Neuronal stem cell (in vitro differentiated cells): ENCODE measurements at regions not wholly inside any gene's neighbourhood (a gene's known extent, or its start where the extent isn't known, plus 50 kb on each side); places are given as distances from the start of the nearest gene placed in this dataset.

Experiments
- DNase-seq: peaks from one replicate; pipeline ENCODE4 v3.0.0-alpha.2; 2013; ENCODE audit warnings: low spot score
- H2AFZ ChIP-seq: one replicate; pipeline ENCODE4 v1.6.1; 2013; ENCODE audit warnings: mild to moderate bottlenecking, low read length, inconsistent platforms
- H2AK5ac ChIP-seq: 2 replicates; pipeline ENCODE4 v1.6.1; 2013; ENCODE audit warnings: low read depth, mild to moderate bottlenecking, inconsistent platforms, low read length, moderate library complexity, mixed read lengths
- H2BK120ac ChIP-seq: 2 replicates; pipeline ENCODE4 v1.6.1; 2013; ENCODE audit warnings: low read depth, mild to moderate bottlenecking, inconsistent platforms, low read length, moderate library complexity, mixed read lengths
- H2BK12ac ChIP-seq: one replicate; pipeline ENCODE4 v1.6.1; 2013; ENCODE audit warnings: low read length, inconsistent platforms
- H2BK15ac ChIP-seq: 2 replicates; pipeline ENCODE4 v1.6.1; 2013; ENCODE audit warnings: mild to moderate bottlenecking, low read length, inconsistent platforms, mixed read lengths
- H2BK5ac ChIP-seq: one replicate; pipeline ENCODE4 v1.6.1; 2013; ENCODE audit warnings: inconsistent platforms, mild to moderate bottlenecking, low read length, moderate library complexity
- H3K14ac ChIP-seq: one replicate; pipeline ENCODE4 v1.6.1; 2013; ENCODE audit warnings: low read length, inconsistent platforms
- H3K18ac ChIP-seq: 2 replicates; pipeline ENCODE4 v1.6.1; 2013; ENCODE audit warnings: low read length, inconsistent platforms
- H3K23ac ChIP-seq: 2 replicates; pipeline ENCODE4 v1.6.1; 2013; ENCODE audit warnings: low read depth, mild to moderate bottlenecking, mixed read lengths, low read length, inconsistent platforms; ENCODE audit not compliant: poor library complexity
- H3K27ac ChIP-seq: replicated peaks from 3 replicates; pipeline ENCODE4 v1.5.1; 2013; ENCODE audit warnings: low read length, inconsistent platforms
- H3K27me3 ChIP-seq, 3 experiments: 2 replicates each; pipeline ENCODE4 v1.6.1; 2013; ENCODE audit warnings: low read length in 3 of 3, mild to moderate bottlenecking in 2 of 3, inconsistent platforms in 1 of 3, low read depth in 1 of 3, mixed read lengths in 1 of 3, moderate library complexity in 1 of 3; ENCODE audit not compliant: control insufficient read depth in 3 of 3, insufficient read depth in 3 of 3
- H3K36me3 ChIP-seq, 2 donors: replicated peaks in 1 of 2; 2 replicates each; pipeline ENCODE4 v1.6.1; 2013; ENCODE audit warnings: low read length in 2 of 2; ENCODE audit not compliant: control insufficient read depth in 2 of 2, insufficient read depth in 2 of 2
- H3K4ac ChIP-seq: 2 replicates; pipeline ENCODE4 v1.6.1; 2013; ENCODE audit warnings: inconsistent platforms, mild to moderate bottlenecking, low read length, moderate library complexity
- H3K4me1 ChIP-seq, 2 donors: 1 replicate in 1 of 2; 2 replicates in 1 of 2; pipeline ENCODE4 v1.6.1; 2013; ENCODE audit warnings: low read length in 2 of 2, low read depth in 1 of 2; ENCODE audit not compliant: control insufficient read depth in 2 of 2, insufficient read depth in 1 of 2
- H3K4me2 ChIP-seq: one replicate; pipeline ENCODE4 v1.6.1; 2013; ENCODE audit warnings: mild to moderate bottlenecking, low read length, inconsistent platforms; ENCODE audit not compliant: insufficient read depth, poor library complexity, severe bottlenecking
- H3K4me3 ChIP-seq, 2 donors: 2 replicates each; pipeline ENCODE4 v1.5.1; 2013; ENCODE audit warnings: low read length in 2 of 2, mild to moderate bottlenecking in 2 of 2, inconsistent platforms in 1 of 2, moderate library complexity in 1 of 2
- H3K79me1 ChIP-seq: one replicate; pipeline ENCODE4 v1.6.1; 2013; ENCODE audit warnings: low read depth, mild to moderate bottlenecking, inconsistent platforms, low read length, moderate library complexity
- H3K9ac ChIP-seq: one replicate; pipeline ENCODE4 v1.6.1; 2013; ENCODE audit warnings: mild to moderate bottlenecking, low read depth, low read length, inconsistent platforms; ENCODE audit not compliant: poor library complexity
- H3K9me3 ChIP-seq, 2 donors: replicated peaks in 1 of 2; 2 replicates each; pipeline versions ENCODE3 to v1.6.1; 2013; ENCODE audit warnings: low read length in 2 of 2, mild to moderate bottlenecking in 2 of 2, inconsistent platforms in 1 of 2, low read depth in 1 of 2, mixed read lengths in 1 of 2, moderate library complexity in 1 of 2; ENCODE audit not compliant: control insufficient read depth in 2 of 2, insufficient read depth in 1 of 2
- H4K8ac ChIP-seq: one replicate; pipeline ENCODE4 v1.6.1; 2013; ENCODE audit warnings: low read depth, mild to moderate bottlenecking, inconsistent platforms, low read length, moderate library complexity
- H4K91ac ChIP-seq: one replicate; pipeline ENCODE4 v1.6.1; 2013; ENCODE audit warnings: low read length, low read depth, mild to moderate bottlenecking, inconsistent platforms; ENCODE audit not compliant: poor library complexity
- WGBS, 2 donors: extraction: QIAGEN DNeasy Blood & Tissue Kit; methylation state at CpG; one replicate each; pipeline ENCODE4 v1.1.7; 2013; ENCODE audit warnings: missing lambda C conversion rate in 2 of 2, mixed read lengths in 1 of 2; ENCODE audit not compliant: insufficient read length in 2 of 2, insufficient replicate concordance in 1 of 2; ENCODE audit errors: extremely low coverage in 2 of 2; 5-methylcytosine and 5-hydroxymethylcytosine counted together

- H3K9me3 ChIP-seq: no peaks in the 10 kb centered on the region
- no peak overlapping the region for H2AK5ac ChIP-seq
- H4K91ac ChIP-seq: no peak overlapping the region
- no peak overlapping the region for H3K4me3 ChIP-seq
- no CpG with 5 or more reads among the region's 4 CpGs for WGBS, 2 donors
- H2BK5ac ChIP-seq: no peak overlapping the region
- H3K79me1 ChIP-seq: no peaks in the 10 kb centered on the region
- no peaks in the 10 kb centered on the region for H3K27me3 ChIP-seq
- H2BK120ac ChIP-seq: no peak overlapping the region
- H4K8ac ChIP-seq: no peak overlapping the region
- H3K9ac ChIP-seq: no peak overlapping the region
- H2BK12ac ChIP-seq: no peak overlapping the region
- H3K36me3 ChIP-seq: no peaks in the 10 kb centered on the region
- no peak overlapping the region for H3K23ac ChIP-seq
- peaks cover 3 to 15% of the 10 kb centered on the region in 2 donors for H3K4me1 ChIP-seq
- no peak overlapping the region for H2AFZ ChIP-seq
- H3K4ac ChIP-seq: no peak overlapping the region
- H3K27ac ChIP-seq: no peak overlapping the region
- no peak overlapping the region for H3K14ac ChIP-seq
- no peak for DNase-seq
- no peak overlapping the region for H2BK15ac ChIP-seq
- no peak overlapping the region for H3K4me2 ChIP-seq
- H3K18ac ChIP-seq: no peak overlapping the region
These were observed 64.0 kb upstream of the KLF6 start for GRCh38 chr10:3848775-3849635.

- Histone ChIP-seq H4K8ac (no peak overlapping the region), H3K4me3 (no peak overlapping the region), H3K4me1 (peaks cover 3 to 7% of the 10 kb centered on the region in 2 donors), H4K91ac (no peak overlapping the region), H2BK120ac (no peak overlapping the region), H2BK15ac (no peak overlapping the region), H3K79me1 (no peaks in the 10 kb centered on the region), H3K4ac (no peak overlapping the region), H3K9me3 (no peaks in the 10 kb centered on the region), H3K27ac (no peak overlapping the region), H3K4me2 (no peak overlapping the region), H2BK12ac (no peak overlapping the region), H3K23ac (no peak overlapping the region), H2AK5ac (no peak overlapping the region), H3K9ac (no peak overlapping the region), H2BK5ac (no peak overlapping the region), H3K18ac (no peak overlapping the region), H3K27me3 (no peaks in the 10 kb centered on the region), H3K36me3 (no peaks in the 10 kb centered on the region), H2AFZ (no peak overlapping the region), H3K14ac (no peak overlapping the region)
- DNase-seq: no peak
- no CpG with 5 or more reads among the region's 6 CpGs for WGBS, 2 donors
These were observed 63.2 kb upstream of the KLF6 start for GRCh38 chr10:3848005-3848774.

GRCh38 chr10:3846736-3847135 lies 61.7 kb upstream of the KLF6 start:
- no peak for DNase-seq
- Histone ChIP-seq H2AFZ (no peak overlapping the region), H3K9me3 (no peaks in the 10 kb centered on the region), H3K9ac (no peak overlapping the region), H3K14ac (no peak overlapping the region), H3K4me3 (no peak overlapping the region), H3K4me2 (no peak overlapping the region), H3K18ac (no peak overlapping the region), H2BK5ac (no peak overlapping the region), H3K79me1 (no peaks in the 10 kb centered on the region), H3K27me3 (no peaks in the 10 kb centered on the region), H3K4ac (no peak overlapping the region), H2BK12ac (no peak overlapping the region), H3K36me3 (no peaks in the 10 kb centered on the region), H2AK5ac (no peak overlapping the region), H2BK15ac (no peak overlapping the region), H2BK120ac (no peak overlapping the region), H3K23ac (no peak overlapping the region), H4K8ac (no peak overlapping the region), H3K4me1 (no peaks in the 10 kb centered on the region), H3K27ac (no peak overlapping the region), H4K91ac (no peak overlapping the region)
- no CpG with 5 or more reads among the region's 3 CpGs for WGBS, 2 donors

GRCh38 chr10:3844491-3845025 lies 59.5 kb upstream of the KLF6 start:
- no peak overlapping the region for H2BK120ac ChIP-seq
- no peak overlapping the region for H3K23ac ChIP-seq
- H3K27me3 ChIP-seq: no peaks in the 10 kb centered on the region
- no peaks in the 10 kb centered on the region for H3K4me1 ChIP-seq
- no CpG with 5 or more reads among the region's 1 CpG for WGBS, 2 donors
- H2AK5ac ChIP-seq: no peak overlapping the region
- no peaks in the 10 kb centered on the region for H3K79me1 ChIP-seq
- H3K14ac ChIP-seq: no peak overlapping the region
- no peaks in the 10 kb centered on the region for H3K9me3 ChIP-seq
- H2BK15ac ChIP-seq: no peak overlapping the region
- DNase-seq: no peak
- no peak overlapping the region for H2BK5ac ChIP-seq
- H4K91ac ChIP-seq: no peak overlapping the region
- no peak overlapping the region for H3K4me3 ChIP-seq
- H3K9ac ChIP-seq: no peak overlapping the region
- no peak overlapping the region for H3K27ac ChIP-seq
- H3K36me3 ChIP-seq: no peaks in the 10 kb centered on the region
- H3K4ac ChIP-seq: no peak overlapping the region
- H4K8ac ChIP-seq: no peak overlapping the region
- H2BK12ac ChIP-seq: no peak overlapping the region
- no peak overlapping the region for H3K4me2 ChIP-seq
- no peak overlapping the region for H3K18ac ChIP-seq
- H2AFZ ChIP-seq: no peak overlapping the region
